ENCODE measurements at regions not wholly inside any gene's neighbourhood (a gene's known extent, or its start where the extent isn't known, plus 50 kb on each side); places are given as distances from the start of the nearest gene placed in this dataset.

- Histone ChIP-seq H3K36me3 (ENCODE audit: control insufficient read depth in 2 of 2, insufficient read depth in 1 of 2, low read length in 2 of 2) (no peaks in the 10 kb centered on the region), H3K4me3 (ENCODE audit: low read depth, low read length) (no peak overlapping the region), H3K4me1 (ENCODE audit: control insufficient read depth, insufficient read depth, low read length) (peaks cover 14% of the 10 kb centered on the region), H3K9me3 (ENCODE audit: control insufficient read depth, insufficient read depth, low read depth, low read length) (no peaks in the 10 kb centered on the region; the same call in 1 of the 2 replicates), H3K27ac (ENCODE audit: extremely low read depth, low read depth, low read length) (no peak overlapping the region)
- TF ChIP-seq ZNF433 (tag by site-specific recombination; IDR thresholded peaks at IDR 0.05; ENCODE audit: low read depth) = no peak
- no peak for TF ChIP-seq ZNF571 (tag by site-specific recombination; IDR thresholded peaks at IDR 0.05)
- TF ChIP-seq HIC1 (tag by site-specific recombination; IDR thresholded peaks at IDR 0.05) = no peak
- TF ChIP-seq, protein P1, sequence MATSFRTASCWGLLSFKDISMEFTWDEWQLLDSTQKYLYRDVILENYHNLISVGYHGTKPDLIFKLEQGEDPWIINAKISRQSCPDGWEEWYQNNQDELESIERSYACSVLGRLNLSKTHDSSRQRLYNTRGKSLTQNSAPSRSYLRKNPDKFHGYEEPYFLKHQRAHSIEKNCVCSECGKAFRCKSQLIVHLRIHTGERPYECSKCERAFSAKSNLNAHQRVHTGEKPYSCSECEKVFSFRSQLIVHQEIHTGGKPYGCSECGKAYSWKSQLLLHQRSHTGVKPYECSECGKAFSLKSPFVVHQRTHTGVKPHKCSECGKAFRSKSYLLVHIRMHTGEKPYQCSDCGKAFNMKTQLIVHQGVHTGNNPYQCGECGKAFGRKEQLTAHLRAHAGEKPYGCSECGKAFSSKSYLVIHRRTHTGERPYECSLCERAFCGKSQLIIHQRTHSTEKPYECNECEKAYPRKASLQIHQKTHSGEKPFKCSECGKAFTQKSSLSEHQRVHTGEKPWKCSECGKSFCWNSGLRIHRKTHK (tag by site-specific recombination; IDR thresholded peaks at IDR 0.05) = no peak
- no peak for TF ChIP-seq KLF10 (tag by site-specific recombination; IDR thresholded peaks at IDR 0.05)
- TF ChIP-seq PRDM1 (tag by site-specific recombination; IDR thresholded peaks at IDR 0.05) = no peak
- TF ChIP-seq ZNF354C (tag by site-specific recombination; IDR thresholded peaks at IDR 0.05; ENCODE audit: borderline replicate concordance, low read depth) = no peak
- TF ChIP-seq KLF17 (tag by site-specific recombination; IDR thresholded peaks at IDR 0.05) = no peak
- TF ChIP-seq ZNF548 (tag by site-specific recombination; IDR thresholded peaks at IDR 0.05) = no peak
- TF ChIP-seq, protein P2, sequence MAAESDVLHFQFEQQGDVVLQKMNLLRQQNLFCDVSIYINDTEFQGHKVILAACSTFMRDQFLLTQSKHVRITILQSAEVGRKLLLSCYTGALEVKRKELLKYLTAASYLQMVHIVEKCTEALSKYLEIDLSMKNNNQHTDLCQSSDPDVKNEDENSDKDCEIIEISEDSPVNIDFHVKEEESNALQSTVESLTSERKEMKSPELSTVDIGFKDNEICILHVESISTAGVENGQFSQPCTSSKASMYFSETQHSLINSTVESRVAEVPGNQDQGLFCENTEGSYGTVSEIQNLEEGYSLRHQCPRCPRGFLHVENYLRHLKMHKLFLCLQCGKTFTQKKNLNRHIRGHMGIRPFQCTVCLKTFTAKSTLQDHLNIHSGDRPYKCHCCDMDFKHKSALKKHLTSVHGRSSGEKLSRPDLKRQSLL (tag by site-specific recombination; IDR thresholded peaks at IDR 0.05) = no peak
- TF ChIP-seq, protein P3, sequence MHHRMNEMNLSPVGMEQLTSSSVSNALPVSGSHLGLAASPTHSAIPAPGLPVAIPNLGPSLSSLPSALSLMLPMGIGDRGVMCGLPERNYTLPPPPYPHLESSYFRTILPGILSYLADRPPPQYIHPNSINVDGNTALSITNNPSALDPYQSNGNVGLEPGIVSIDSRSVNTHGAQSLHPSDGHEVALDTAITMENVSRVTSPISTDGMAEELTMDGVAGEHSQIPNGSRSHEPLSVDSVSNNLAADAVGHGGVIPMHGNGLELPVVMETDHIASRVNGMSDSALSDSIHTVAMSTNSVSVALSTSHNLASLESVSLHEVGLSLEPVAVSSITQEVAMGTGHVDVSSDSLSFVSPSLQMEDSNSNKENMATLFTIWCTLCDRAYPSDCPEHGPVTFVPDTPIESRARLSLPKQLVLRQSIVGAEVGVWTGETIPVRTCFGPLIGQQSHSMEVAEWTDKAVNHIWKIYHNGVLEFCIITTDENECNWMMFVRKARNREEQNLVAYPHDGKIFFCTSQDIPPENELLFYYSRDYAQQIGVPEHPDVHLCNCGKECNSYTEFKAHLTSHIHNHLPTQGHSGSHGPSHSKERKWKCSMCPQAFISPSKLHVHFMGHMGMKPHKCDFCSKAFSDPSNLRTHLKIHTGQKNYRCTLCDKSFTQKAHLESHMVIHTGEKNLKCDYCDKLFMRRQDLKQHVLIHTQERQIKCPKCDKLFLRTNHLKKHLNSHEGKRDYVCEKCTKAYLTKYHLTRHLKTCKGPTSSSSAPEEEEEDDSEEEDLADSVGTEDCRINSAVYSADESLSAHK (tag by site-specific recombination; IDR thresholded peaks at IDR 0.05) = no peak
- TF ChIP-seq, protein P4, sequence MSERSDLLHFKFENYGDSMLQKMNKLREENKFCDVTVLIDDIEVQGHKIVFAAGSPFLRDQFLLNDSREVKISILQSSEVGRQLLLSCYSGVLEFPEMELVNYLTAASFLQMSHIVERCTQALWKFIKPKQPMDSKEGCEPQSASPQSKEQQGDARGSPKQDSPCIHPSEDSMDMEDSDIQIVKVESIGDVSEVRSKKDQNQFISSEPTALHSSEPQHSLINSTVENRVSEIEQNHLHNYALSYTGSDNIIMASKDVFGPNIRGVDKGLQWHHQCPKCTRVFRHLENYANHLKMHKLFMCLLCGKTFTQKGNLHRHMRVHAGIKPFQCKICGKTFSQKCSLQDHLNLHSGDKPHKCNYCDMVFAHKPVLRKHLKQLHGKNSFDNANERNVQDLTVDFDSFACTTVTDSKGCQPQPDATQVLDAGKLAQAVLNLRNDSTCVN (tag by site-specific recombination; optimal IDR thresholded peaks at IDR 0.05) = no peak
- no peak for TF ChIP-seq WT1 (tag by site-specific recombination; IDR thresholded peaks at IDR 0.05)
- no peak for TF ChIP-seq ZBTB7A (tag by site-specific recombination; IDR thresholded peaks at IDR 0.05; ENCODE audit: low read depth)
- TF ChIP-seq KLF7 (tag by site-specific recombination; IDR thresholded peaks at IDR 0.05; ENCODE audit: borderline replicate concordance) = no peak
- no peak for TF ChIP-seq ELK4 (IDR thresholded peaks at IDR 0.05; ENCODE audit: borderline replicate concordance, low read depth, low read length)
- TF ChIP-seq ZNF658 (tag by site-specific recombination; IDR thresholded peaks at IDR 0.05) = no peak
- no peak for TF ChIP-seq ZNF184 (tag by site-specific recombination; IDR thresholded peaks at IDR 0.05)
- CTCF ChIA-PET = interaction anchor here (0.7 kb wide), 1 partner anchor 244 kb away, joined by 4 read pairs; no protein-coding TSS in a partner anchor
- POLR2A ChIA-PET = no interaction called here
Measured at GRCh38 chr15:67911727-67912126, 71.9 kb upstream of the RNU6-1 start.

Data from HEK293 (cell line).